DOHH2 (cell line): ENCODE measurements at regions not wholly inside any gene's neighbourhood (a gene's known extent, or its start where the extent isn't known, plus 50 kb on each side); places are given as distances from the start of the nearest gene placed in this dataset.

Experiments
- CTCF ChIP-seq: fragments of 200-600 bp; sonication (generic); IDR thresholded peaks from one replicate; pipeline ENCODE4 v1.5.1; 2014; ENCODE audit warnings: antibody characterized with exemption, mild to moderate bottlenecking, low read depth, low read length; ENCODE audit not compliant: poor library complexity, severe bottlenecking
- EZH2phosphoT487 ChIP-seq: fragments of 200-600 bp; sonication (generic); IDR thresholded peaks from 2 replicates; pipeline ENCODE4 v1.6.1; 2017; ENCODE audit warnings: borderline replicate concordance, mild to moderate bottlenecking, antibody characterized with exemption, low read length, moderate library complexity, mixed read lengths

DNA sequence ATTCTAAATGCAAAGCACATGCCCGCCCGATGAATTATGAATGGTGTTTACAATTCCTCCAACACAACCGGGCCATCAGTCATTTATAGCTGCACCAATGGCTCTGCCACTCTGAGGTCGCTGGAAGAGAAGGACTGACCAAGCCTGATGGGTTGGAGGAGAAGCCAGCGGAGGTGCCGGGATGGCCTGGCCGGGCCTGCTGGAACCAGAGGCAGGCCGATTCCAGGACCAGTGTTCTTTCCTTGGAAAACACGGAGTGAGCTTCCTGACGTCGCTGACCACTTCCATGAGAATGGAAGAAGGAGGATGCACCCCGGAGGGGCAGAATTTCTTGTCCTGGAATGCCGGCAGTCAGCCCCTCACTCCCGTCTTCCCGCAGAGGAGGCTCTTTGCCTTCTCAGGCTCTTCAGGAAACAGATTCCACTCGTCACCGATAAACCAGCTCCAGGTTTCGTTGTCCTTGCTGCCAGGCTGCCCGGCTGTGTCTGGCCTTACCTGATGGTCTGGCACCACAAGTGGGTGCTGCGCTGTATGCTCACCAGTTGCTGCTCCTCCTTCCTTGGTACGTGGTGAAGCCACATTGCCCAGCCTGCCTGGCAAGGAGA lies 358.5 kb upstream of the SFSWAP start:
- TF ChIP-seq CTCF (no peak), EZH2phosphoT487 (no peak)
